ENCODE measurements at regions not wholly inside any gene's neighbourhood (a gene's known extent, or its start where the extent isn't known, plus 50 kb on each side); places are given as distances from the start of the nearest gene placed in this dataset.
"Not testable (repeated sequence)": the region's sequence is repeated elsewhere in the genome, so short reads cannot be mapped to it uniquely, and the experiment has no call there.

DNA sequence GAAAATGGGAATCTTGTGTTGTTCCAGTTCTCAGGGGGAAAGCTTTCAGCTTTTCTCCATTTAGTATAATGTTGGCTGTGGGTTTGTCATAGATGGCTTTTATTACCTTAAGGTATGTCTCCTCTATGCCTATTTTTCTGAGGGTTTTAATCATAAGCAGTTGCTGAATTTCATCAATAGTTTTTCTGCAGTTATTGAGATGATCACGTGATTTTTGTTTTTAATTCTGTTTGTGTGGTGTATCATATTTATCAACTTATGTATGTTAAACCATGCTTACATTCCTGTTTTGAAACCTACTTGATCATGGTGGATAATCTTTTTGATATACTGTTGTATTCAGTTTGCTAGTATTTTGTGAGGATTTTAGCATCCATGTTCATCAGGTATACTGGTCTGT lies 66.8 kb upstream of the CENPE start:
- no peak for DNase-seq (ENCODE audit: low read depth)
- in situ Hi-C loops (cut with HindIII; ENCODE audit: low sequenced_read_pairs) = no loop called here
- TF ChIP-seq, protein P1, sequence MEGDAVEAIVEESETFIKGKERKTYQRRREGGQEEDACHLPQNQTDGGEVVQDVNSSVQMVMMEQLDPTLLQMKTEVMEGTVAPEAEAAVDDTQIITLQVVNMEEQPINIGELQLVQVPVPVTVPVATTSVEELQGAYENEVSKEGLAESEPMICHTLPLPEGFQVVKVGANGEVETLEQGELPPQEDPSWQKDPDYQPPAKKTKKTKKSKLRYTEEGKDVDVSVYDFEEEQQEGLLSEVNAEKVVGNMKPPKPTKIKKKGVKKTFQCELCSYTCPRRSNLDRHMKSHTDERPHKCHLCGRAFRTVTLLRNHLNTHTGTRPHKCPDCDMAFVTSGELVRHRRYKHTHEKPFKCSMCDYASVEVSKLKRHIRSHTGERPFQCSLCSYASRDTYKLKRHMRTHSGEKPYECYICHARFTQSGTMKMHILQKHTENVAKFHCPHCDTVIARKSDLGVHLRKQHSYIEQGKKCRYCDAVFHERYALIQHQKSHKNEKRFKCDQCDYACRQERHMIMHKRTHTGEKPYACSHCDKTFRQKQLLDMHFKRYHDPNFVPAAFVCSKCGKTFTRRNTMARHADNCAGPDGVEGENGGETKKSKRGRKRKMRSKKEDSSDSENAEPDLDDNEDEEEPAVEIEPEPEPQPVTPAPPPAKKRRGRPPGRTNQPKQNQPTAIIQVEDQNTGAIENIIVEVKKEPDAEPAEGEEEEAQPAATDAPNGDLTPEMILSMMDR (IDR thresholded peaks at IDR 0.05; ENCODE audit: low read depth, low read length, missing control alignments) = no peak
- no peak overlapping the region for H3K4me3 ChIP-seq (ENCODE audit: low read depth, low read length)

DNA sequence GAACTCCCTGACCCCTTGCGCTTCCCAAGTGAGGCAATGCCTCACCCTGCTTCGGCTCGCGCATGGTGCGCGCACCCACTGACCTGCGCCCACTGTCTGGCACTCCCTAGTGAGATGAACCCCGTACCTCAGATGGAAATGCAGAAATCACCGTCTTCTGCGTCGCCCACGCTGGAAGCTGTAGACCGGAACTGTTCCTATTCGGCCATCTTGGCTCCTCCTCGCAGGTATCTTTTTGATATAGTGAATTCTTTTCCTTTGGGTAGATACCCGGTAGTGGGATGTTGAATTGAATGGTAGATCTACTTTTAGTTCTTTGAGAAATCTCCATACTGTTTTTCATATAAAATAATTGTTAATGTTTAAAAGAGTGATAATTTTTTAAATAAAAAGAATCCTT lies 57.9 kb upstream of the CENPE start:
- DNase-seq (ENCODE audit: low read depth); H3K4me3 ChIP-seq (ENCODE audit: low read depth, low read length); in situ Hi-C loops (cut with HindIII; ENCODE audit: low sequenced_read_pairs): not testable (repeated sequence)

All from astrocyte of the cerebellum (primary cell).